NCI-H524 (cell line): ENCODE measurements at regions not wholly inside any gene's neighbourhood (a gene's known extent, or its start where the extent isn't known, plus 50 kb on each side); places are given as distances from the start of the nearest gene placed in this dataset.

Experiments
- DNase-seq, 2 experiments: peaks; one replicate each; lab custom pipeline; 2025; lab: John Stamatoyannopoulos, UW

GRCh38 chr17:68812876-68813584 is 142.2 kb downstream of the ABCA8 start:
- DNase-seq: no peak

GRCh38 chr17:68809148-68809547 is 146.0 kb downstream of the ABCA8 start:
- DNase-seq: no peak

- DNase-seq: no peak
These were observed 147.0 kb downstream of the ABCA8 start for GRCh38 chr17:68807998-68808772.

- DNase-seq: no peak
These were observed 149.6 kb downstream of the ABCA8 start for GRCh38 chr17:68805609-68806008.

- no peak for DNase-seq
These were observed 150.2 kb downstream of the ABCA8 start for GRCh38 chr17:68804777-68805520.

- DNase-seq: no peak
These were observed 151.8 kb downstream of the ABCA8 start for GRCh38 chr17:68803164-68803929.

GRCh38 chr17:68801335-68802247 is 153.6 kb downstream of the ABCA8 start:
- no peak for DNase-seq

- no peak for DNase-seq
These were observed 154.4 kb downstream of the ABCA8 start for GRCh38 chr17:68800751-68801150.

GRCh38 chr17:68794636-68795434 is 160.4 kb downstream of the ABCA8 start:
- peak in 1 of 2 experiments; percentile 22 for DNase-seq

GRCh38 chr17:68792873-68793272 is 162.3 kb downstream of the ABCA8 start:
- no peak for DNase-seq

- no peak for DNase-seq
These were observed 163.0 kb downstream of the ABCA8 start for GRCh38 chr17:68792042-68792685.

- DNase-seq: no peak
These were observed 164.3 kb downstream of the ABCA8 start for GRCh38 chr17:68790931-68791330.

GRCh38 chr17:68790492-68790891 is 164.7 kb downstream of the ABCA8 start:
- no peak for DNase-seq

GRCh38 chr17:68789203-68789962 is 165.8 kb downstream of the ABCA8 start:
- DNase-seq: no peak

GRCh38 chr17:68785565-68786486 is 169.4 kb downstream of the ABCA8 start:
- no peak for DNase-seq

GRCh38 chr17:68784431-68784830 is 170.8 kb downstream of the ABCA8 start:
- DNase-seq: no peak

GRCh38 chr17:68783861-68784260 is 171.3 kb downstream of the ABCA8 start:
- peak in 1 of 2 experiments; percentile 21 for DNase-seq

GRCh38 chr17:68782789-68783188 is 172.4 kb downstream of the ABCA8 start:
- no peak for DNase-seq
